ENCODE measurements at regions not wholly inside any gene's neighbourhood (a gene's known extent, or its start where the extent isn't known, plus 50 kb on each side); places are given as distances from the start of the nearest gene placed in this dataset.

GRCh38 chr4:96097693-96098092 is 257.8 kb downstream of the PDHA2 start:
- DNase-seq (ENCODE audit: low read depth): no peak

GRCh38 chr4:96099031-96099430 is 259.1 kb downstream of the PDHA2 start:
- no peak for DNase-seq (ENCODE audit: low read depth)

GRCh38 chr4:96102541-96103026 is 262.7 kb downstream of the PDHA2 start:
- no peak for DNase-seq (ENCODE audit: low read depth)

- no peak for DNase-seq (ENCODE audit: low read depth)
These were observed 263.2 kb downstream of the PDHA2 start for GRCh38 chr4:96103086-96103485.

GRCh38 chr4:96108146-96108545 is 268.3 kb downstream of the PDHA2 start:
- no peak for DNase-seq (ENCODE audit: low read depth)

GRCh38 chr4:96112631-96113030 is 272.7 kb downstream of the PDHA2 start:
- no peak for DNase-seq (ENCODE audit: low read depth)

- DNase-seq (ENCODE audit: low read depth): no peak
These were observed 280.3 kb downstream of the PDHA2 start for GRCh38 chr4:96120206-96120605.

- no peak for DNase-seq (ENCODE audit: low read depth)
These were observed 286.3 kb downstream of the PDHA2 start for GRCh38 chr4:96126227-96126626.

GRCh38 chr4:96131186-96131585 is 291.3 kb downstream of the PDHA2 start:
- no peak for DNase-seq (ENCODE audit: low read depth)

GRCh38 chr4:96134806-96135205 is 294.9 kb downstream of the PDHA2 start:
- DNase-seq (ENCODE audit: low read depth): no peak

- DNase-seq (ENCODE audit: low read depth): no peak
These were observed 296.2 kb downstream of the PDHA2 start for GRCh38 chr4:96136056-96136455.

GRCh38 chr4:96139251-96139929 is 299.5 kb downstream of the PDHA2 start:
- no peak for DNase-seq (ENCODE audit: low read depth)

GRCh38 chr4:96145601-96146000 is 305.7 kb downstream of the PDHA2 start:
- no peak for DNase-seq (ENCODE audit: low read depth)

- no peak for DNase-seq (ENCODE audit: low read depth)
These were observed 306.8 kb downstream of the PDHA2 start for GRCh38 chr4:96146686-96147085.

- no peak for DNase-seq (ENCODE audit: low read depth)
These were observed 310.0 kb downstream of the PDHA2 start for GRCh38 chr4:96149894-96150293.

- no peak for DNase-seq (ENCODE audit: low read depth)
These were observed 310.6 kb downstream of the PDHA2 start for GRCh38 chr4:96150466-96150865.

GRCh38 chr4:96152824-96153223 is 312.9 kb downstream of the PDHA2 start:
- DNase-seq (ENCODE audit: low read depth): no peak

GRCh38 chr4:96154676-96155075 is 314.8 kb downstream of the PDHA2 start:
- no peak for DNase-seq (ENCODE audit: low read depth)

- DNase-seq (ENCODE audit: low read depth): no peak
These were observed 322.7 kb downstream of the PDHA2 start for GRCh38 chr4:96162636-96163035.

GRCh38 chr4:96164814-96165351 is 325.0 kb downstream of the PDHA2 start:
- DNase-seq (ENCODE audit: low read depth): peak; percentile 13

- no peak for DNase-seq (ENCODE audit: low read depth)
These were observed 326.9 kb downstream of the PDHA2 start for GRCh38 chr4:96166806-96167205.

- DNase-seq (ENCODE audit: low read depth): no peak
These were observed 330.3 kb downstream of the PDHA2 start for GRCh38 chr4:96170198-96170597.

- DNase-seq (ENCODE audit: low read depth): no peak
These were observed 333.9 kb downstream of the PDHA2 start for GRCh38 chr4:96173756-96174155.

- no peak for DNase-seq (ENCODE audit: low read depth)
These were observed 336.0 kb downstream of the PDHA2 start for GRCh38 chr4:96175871-96176270.

Data from ELR (cell line).